Osteocyte (in vitro differentiated cells): ENCODE measurements at regions not wholly inside any gene's neighbourhood (a gene's known extent, or its start where the extent isn't known, plus 50 kb on each side); places are given as distances from the start of the nearest gene placed in this dataset.

Source experiments
- DNase-seq: peaks from one replicate; pipeline ENCODE4 v3.0.0; 2021; ENCODE audit warnings: mixed read lengths; ENCODE audit not compliant: unreplicated experiment; ENCODE audit errors: extremely low spot score
- H3K27ac Mint-ChIP-seq: one replicate; pipeline ENCODE4 v1.8.0; 2021; ENCODE audit warnings: mild to moderate bottlenecking, mixed read lengths; ENCODE audit not compliant: unreplicated experiment
- H3K27me3 Mint-ChIP-seq: one replicate; pipeline ENCODE4 v1.8.0; 2021; ENCODE audit warnings: mixed read lengths; ENCODE audit not compliant: unreplicated experiment
- H3K36me3 Mint-ChIP-seq: one replicate; pipeline ENCODE4 v1.8.0; 2021; ENCODE audit warnings: mixed read lengths; ENCODE audit not compliant: unreplicated experiment
- H3K4me1 Mint-ChIP-seq: one replicate; pipeline ENCODE4 v1.8.0; 2021; ENCODE audit warnings: mixed read lengths; ENCODE audit not compliant: unreplicated experiment
- H3K4me3 Mint-ChIP-seq: one replicate; pipeline ENCODE4 v1.8.0; 2021; ENCODE audit warnings: mild to moderate bottlenecking, moderate library complexity, mixed read lengths; ENCODE audit not compliant: unreplicated experiment
- H3K9me3 Mint-ChIP-seq: one replicate; pipeline ENCODE4 v1.8.0; 2021; ENCODE audit warnings: mixed read lengths; ENCODE audit not compliant: unreplicated experiment
- TF ChIP-seq, protein P1 (sequence below): fragments of 200-600 bp; sonication (generic); IDR thresholded peaks from 2 replicates; pipeline ENCODE4 v1.5.0; 2021; ENCODE audit warnings: antibody characterized with exemption, mild to moderate bottlenecking, moderate library complexity

DNA sequence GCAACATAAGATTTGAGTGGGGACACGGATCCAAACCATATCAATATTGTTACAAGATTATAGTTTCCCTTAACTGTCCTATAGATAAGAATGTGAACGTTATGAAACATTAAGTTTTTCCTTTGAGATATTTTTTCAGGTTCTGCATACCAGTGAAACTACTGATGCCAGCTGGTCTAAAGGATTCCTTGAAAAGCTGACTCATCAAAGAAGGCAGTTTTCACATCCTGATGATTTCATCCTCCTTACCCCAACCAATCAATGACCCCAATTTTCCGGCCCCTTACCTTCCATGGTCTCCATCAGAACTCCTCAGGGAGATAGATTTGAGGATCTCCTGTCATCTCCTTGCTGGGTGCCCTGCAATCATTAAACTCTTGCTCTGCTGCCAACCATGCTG is 64.1 kb upstream of the HS3ST4 start:
- Mint-ChIP-seq H3K36me3 (no peaks in the 10 kb centered on the region), H3K4me1 (no peaks in the 10 kb centered on the region), H3K4me3 (no peak overlapping the region), H3K27me3 (no peaks in the 10 kb centered on the region), H3K27ac (no peak overlapping the region), H3K9me3 (peaks cover 26% of the 10 kb centered on the region)
- TF ChIP-seq, protein P1, sequence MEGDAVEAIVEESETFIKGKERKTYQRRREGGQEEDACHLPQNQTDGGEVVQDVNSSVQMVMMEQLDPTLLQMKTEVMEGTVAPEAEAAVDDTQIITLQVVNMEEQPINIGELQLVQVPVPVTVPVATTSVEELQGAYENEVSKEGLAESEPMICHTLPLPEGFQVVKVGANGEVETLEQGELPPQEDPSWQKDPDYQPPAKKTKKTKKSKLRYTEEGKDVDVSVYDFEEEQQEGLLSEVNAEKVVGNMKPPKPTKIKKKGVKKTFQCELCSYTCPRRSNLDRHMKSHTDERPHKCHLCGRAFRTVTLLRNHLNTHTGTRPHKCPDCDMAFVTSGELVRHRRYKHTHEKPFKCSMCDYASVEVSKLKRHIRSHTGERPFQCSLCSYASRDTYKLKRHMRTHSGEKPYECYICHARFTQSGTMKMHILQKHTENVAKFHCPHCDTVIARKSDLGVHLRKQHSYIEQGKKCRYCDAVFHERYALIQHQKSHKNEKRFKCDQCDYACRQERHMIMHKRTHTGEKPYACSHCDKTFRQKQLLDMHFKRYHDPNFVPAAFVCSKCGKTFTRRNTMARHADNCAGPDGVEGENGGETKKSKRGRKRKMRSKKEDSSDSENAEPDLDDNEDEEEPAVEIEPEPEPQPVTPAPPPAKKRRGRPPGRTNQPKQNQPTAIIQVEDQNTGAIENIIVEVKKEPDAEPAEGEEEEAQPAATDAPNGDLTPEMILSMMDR = no peak
- DNase-seq = no peak

DNA sequence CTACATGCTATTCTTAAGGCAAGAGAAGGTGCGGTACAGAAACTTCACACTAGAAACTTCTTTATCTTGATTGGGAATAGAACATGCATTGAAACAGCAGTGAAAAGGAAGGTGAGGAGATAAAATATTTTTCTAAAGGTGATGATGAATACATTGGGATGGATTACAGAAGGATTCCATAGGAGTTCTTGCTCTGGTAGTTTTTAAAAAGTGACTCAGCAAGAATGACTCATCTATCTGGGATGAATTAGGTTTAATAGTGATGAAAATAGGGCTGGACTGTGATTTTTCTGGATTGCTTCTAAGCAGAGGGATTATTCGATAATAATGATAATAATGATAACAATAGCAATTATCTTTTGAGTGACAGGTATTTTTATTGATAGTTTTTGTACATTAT is 65.6 kb upstream of the HS3ST4 start:
- TF ChIP-seq, protein P1 = no peak

DNA sequence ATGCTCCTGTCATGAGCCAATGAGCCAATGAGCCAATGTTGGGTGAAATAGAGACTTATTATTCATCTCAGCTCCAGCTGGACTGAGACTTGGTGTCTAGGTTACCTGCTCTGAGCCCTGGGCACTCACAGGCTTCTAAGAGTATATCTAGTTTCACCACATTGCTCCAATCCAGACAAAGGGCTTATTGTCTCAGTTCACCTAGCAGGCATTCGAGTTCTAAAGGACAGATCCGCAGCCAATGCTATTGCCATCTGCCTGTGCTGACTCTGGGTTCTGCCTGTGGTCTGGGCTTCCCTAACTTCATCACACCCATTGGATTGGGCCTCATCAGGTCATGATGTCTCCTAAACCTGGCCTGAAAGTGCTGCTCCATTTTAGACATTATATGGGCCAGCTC is 66.1 kb upstream of the HS3ST4 start:
- Mint-ChIP-seq H3K27me3 (no peaks in the 10 kb centered on the region), H3K9me3 (peaks cover 21% of the 10 kb centered on the region), H3K4me3 (no peak overlapping the region), H3K4me1 (no peaks in the 10 kb centered on the region), H3K36me3 (no peaks in the 10 kb centered on the region), H3K27ac (no peak overlapping the region)
- TF ChIP-seq, protein P1 = no peak
- DNase-seq = no peak

More for the DNA sequence above, 65.6 kb upstream of the HS3ST4 start:
- H3K9me3 Mint-ChIP-seq = peaks cover 21% of the 10 kb centered on the region
- H3K4me3 Mint-ChIP-seq = no peak overlapping the region
- H3K36me3 Mint-ChIP-seq = no peaks in the 10 kb centered on the region
- H3K27me3 Mint-ChIP-seq = no peaks in the 10 kb centered on the region
- H3K27ac Mint-ChIP-seq = no peak overlapping the region
- H3K4me1 Mint-ChIP-seq = no peaks in the 10 kb centered on the region
- DNase-seq = no peak

DNA sequence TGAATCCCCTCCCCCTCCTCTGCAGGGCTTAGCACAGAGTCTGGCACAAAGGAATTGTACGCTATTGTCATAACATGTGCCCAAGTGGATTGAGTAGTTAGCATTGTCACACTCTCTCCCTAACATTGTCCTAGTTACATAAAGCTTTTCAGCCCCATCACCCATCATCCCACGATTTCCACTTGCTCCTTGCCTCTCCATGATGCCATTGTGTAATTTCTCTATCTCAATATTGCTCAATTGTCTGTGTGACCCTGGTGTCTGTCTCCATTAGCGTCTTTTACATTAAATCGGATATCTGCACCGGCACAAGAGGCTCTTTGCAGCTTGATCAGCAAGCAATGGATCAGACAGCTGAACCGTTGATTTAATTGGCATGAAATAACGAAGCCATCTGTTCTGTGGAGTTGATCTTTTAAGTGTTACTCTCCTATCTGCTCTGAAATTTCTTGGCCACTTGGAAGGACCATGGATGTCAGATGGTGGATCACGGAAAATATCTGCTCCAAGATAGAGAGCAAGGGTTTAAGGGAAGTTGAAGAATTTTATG is 77.0 kb upstream of the HS3ST4 start:
- no peak for DNase-seq

DNA sequence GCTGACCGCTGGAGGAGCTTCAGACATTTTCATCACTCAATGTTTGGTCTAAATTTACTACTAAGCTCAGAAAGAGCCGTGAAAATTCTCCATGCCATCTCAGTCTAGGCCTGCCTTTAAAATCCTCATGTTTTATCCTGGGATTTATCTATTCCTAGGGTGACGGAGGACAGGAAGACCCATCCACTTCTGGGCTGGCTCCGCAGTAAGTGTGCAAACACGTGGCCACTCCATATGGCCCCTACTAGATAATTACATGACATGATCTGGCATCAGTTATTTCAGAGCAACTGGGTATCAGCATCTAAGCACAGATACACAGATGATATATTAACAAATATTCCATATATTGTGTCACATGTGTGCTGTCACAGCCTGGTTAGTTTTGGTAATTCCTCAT is 77.8 kb upstream of the HS3ST4 start:
- H3K36me3 Mint-ChIP-seq = no peaks in the 10 kb centered on the region
- no peaks in the 10 kb centered on the region for H3K27me3 Mint-ChIP-seq
- H3K27ac Mint-ChIP-seq = no peak overlapping the region
- no peak for DNase-seq
- H3K4me3 Mint-ChIP-seq = no peak overlapping the region
- TF ChIP-seq, protein P1 = no peak
- H3K4me1 Mint-ChIP-seq = no peaks in the 10 kb centered on the region
- H3K9me3 Mint-ChIP-seq = peaks cover 3% of the 10 kb centered on the region

More for the DNA sequence above, 77.0 kb upstream of the HS3ST4 start:
- Mint-ChIP-seq H3K4me1 (no peaks in the 10 kb centered on the region), H3K9me3 (peaks cover 3% of the 10 kb centered on the region), H3K4me3 (no peak overlapping the region), H3K36me3 (no peaks in the 10 kb centered on the region), H3K27me3 (no peaks in the 10 kb centered on the region), H3K27ac (no peak overlapping the region)
- TF ChIP-seq, protein P1 = no peak
